ENCODE measurements at regions not wholly inside any gene's neighbourhood (a gene's known extent, or its start where the extent isn't known, plus 50 kb on each side); places are given as distances from the start of the nearest gene placed in this dataset.
"Not testable (repeated sequence)": the region's sequence is repeated elsewhere in the genome, so short reads cannot be mapped to it uniquely, and the experiment has no call there.

DNA sequence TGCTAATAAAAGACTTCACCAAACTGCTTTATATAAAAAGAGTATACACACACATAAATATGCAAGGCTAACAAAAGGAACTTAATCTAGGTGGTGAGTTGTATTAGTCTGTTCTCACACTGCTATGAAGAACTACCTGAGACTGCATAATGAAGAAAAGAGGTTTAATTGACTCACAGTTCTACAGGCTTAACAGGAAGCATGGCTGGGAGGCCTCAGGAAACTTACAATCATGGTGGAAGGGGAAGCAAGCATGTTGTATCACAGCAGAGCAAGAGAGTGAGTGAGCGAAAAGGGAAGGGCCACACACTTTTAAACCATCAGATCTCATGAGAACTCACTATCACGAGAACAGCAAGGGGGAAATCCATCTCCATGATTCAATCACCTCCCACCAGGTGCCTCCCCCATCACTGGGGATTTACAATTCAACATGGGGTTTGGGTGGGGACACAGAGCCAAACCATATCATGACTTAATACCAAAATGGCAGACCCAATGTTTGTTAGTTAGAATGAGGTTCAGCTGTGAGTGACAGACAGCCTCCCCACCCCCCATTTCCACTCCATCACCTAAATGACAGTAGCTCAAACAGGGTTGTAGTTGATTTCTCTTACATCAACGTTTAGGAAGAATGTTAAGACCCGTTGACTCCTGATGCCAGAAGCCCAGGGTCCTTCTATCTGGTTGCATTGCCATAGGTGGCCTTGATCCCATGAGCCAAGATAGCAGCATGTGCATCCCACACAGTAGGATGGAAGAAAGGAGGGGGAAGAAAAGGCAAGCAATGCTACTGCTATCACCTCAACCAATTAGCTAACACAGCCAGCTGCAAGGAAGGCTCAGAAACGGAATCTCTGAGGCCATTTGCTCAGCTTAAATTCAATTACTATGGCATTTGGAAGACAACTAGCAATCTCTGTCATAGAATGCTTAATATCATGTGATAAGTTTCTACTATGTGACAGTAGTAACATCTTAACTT is 77.0 kb downstream of the CCDC71L start:
- DNase-seq (ENCODE audit: low read depth in 4 of 4, low spot score in 3 of 4): no peak

GRCh38 chr7:106583100-106583499 is 77.9 kb downstream of the CCDC71L start:
- no peak for DNase-seq (ENCODE audit: low read depth in 4 of 4, low spot score in 3 of 4)

DNA sequence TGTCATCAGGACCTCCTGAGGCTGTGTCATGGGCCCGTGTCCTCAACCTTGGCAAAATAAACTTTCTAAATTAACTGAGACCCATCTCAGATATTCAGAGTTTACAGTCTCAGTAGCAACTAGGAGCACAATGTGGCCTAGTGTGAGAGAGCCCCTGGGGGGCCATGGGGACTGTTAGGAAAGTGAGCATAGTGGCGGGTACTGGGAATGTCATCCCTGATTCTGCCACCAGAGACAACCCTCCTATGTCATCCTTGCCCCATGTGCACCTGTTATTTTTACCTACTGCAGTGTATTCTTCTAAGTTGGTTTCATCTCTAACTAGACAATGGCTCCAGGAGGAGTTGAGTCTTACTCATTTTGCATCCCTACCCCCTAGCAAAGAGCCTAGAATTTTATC is 78.6 kb downstream of the CCDC71L start:
- DNase-seq (ENCODE audit: low read depth in 4 of 4, low spot score in 3 of 4): no peak

- not testable (repeated sequence) for DNase-seq (ENCODE audit: low read depth in 4 of 4, low spot score in 3 of 4)
Measured at GRCh38 chr7:106579086-106579485, 81.9 kb downstream of the CCDC71L start.

DNA sequence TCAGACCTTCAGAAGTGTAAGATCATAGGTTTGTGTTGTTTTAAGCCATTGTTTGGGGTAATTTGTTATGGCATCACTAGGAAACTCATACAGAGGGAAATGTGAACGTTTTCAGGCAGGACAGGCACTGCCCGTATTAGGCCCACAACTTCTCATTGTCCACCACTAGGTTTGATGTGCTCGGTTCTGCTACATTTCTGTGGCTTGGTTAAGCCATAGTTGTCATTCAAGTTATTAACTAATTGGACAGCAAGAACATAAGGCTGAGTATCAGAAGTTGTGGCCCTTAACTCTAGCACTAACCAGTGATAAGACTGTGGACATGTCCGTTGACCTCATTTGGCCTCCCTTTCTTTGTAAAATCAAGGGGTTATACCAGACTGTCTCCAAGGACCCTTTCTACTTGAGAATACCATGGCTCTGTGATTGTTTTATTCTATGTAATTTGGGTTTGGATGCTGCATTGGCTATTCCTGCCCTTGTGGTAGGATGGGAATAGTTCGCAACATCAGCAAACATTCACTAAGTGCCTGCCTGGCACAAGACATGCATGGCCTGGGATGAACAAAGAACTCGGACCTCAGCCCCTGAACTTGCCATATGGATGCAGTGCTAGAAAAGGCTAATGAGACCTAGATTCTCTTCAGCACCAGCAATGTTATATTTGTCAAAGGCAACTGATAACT is 85.7 kb downstream of the CCDC71L start:
- DNase-seq (ENCODE audit: low read depth in 4 of 4, low spot score in 3 of 4): no peak

- DNase-seq (ENCODE audit: low read depth in 4 of 4, low spot score in 3 of 4): no peak
Measured at GRCh38 chr7:106573738-106574137, 87.2 kb downstream of the CCDC71L start.

- no peak for DNase-seq (ENCODE audit: low read depth in 4 of 4, low spot score in 3 of 4)
Measured at GRCh38 chr7:106573125-106573663, 87.8 kb downstream of the CCDC71L start.

GRCh38 chr7:106572394-106573124 is 88.4 kb downstream of the CCDC71L start:
- no peak for DNase-seq (ENCODE audit: low read depth in 4 of 4, low spot score in 3 of 4)

- no peak for DNase-seq (ENCODE audit: low read depth in 4 of 4, low spot score in 3 of 4)
Measured at GRCh38 chr7:106571563-106571962, 89.4 kb downstream of the CCDC71L start.

GRCh38 chr7:106570948-106571418 is 90.0 kb downstream of the CCDC71L start:
- no peak for DNase-seq (ENCODE audit: low read depth in 4 of 4, low spot score in 3 of 4)

DNA sequence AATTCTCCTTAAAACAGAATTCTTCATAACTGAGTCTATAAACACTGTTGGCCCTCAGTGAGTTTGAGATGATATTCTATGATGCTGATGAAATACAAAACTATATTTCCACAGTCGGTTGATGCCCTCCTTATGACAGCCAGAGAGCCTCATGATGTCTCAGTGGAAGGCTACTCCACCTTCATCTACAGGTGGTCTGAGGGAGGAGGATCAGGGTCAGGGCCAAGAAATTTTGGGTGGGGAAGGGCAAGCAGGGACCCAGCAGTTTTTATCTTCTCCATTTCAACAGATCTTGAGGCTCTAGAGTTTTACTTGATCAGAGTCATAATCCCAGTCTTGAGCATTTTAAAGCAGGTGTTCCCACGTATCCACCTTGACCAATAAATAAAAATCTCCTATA is 90.8 kb downstream of the CCDC71L start:
- no peak for DNase-seq (ENCODE audit: low read depth in 4 of 4, low spot score in 3 of 4)

DNA sequence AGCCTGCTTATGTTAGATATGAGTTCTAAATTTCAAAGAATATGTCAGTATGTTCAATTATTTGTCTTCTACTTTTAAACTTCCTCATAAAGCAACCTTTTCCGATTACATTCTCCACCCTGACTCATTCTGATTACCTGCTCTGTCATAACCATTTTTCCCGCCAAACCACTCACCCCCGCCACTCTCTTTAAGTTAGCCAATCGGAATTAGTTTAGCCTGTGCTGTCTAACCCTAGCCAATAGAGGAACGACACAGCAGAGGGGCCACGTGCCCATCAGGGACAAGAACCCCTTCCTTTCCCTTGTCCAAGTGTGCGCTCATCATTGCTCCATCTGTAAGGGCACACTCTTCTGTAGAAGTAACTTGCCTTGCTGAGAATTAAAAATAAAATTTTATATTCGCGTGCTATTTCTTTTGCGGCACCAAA is 91.4 kb downstream of the CCDC71L start:
- no peak for DNase-seq (ENCODE audit: low read depth in 4 of 4, low spot score in 3 of 4)

- DNase-seq (ENCODE audit: low read depth in 4 of 4, low spot score in 3 of 4): no peak
Measured at GRCh38 chr7:106568680-106569499, 92.1 kb downstream of the CCDC71L start.

- DNase-seq (ENCODE audit: low read depth in 4 of 4, low spot score in 3 of 4): no peak
Measured at GRCh38 chr7:106568002-106568679, 92.8 kb downstream of the CCDC71L start.

DNA sequence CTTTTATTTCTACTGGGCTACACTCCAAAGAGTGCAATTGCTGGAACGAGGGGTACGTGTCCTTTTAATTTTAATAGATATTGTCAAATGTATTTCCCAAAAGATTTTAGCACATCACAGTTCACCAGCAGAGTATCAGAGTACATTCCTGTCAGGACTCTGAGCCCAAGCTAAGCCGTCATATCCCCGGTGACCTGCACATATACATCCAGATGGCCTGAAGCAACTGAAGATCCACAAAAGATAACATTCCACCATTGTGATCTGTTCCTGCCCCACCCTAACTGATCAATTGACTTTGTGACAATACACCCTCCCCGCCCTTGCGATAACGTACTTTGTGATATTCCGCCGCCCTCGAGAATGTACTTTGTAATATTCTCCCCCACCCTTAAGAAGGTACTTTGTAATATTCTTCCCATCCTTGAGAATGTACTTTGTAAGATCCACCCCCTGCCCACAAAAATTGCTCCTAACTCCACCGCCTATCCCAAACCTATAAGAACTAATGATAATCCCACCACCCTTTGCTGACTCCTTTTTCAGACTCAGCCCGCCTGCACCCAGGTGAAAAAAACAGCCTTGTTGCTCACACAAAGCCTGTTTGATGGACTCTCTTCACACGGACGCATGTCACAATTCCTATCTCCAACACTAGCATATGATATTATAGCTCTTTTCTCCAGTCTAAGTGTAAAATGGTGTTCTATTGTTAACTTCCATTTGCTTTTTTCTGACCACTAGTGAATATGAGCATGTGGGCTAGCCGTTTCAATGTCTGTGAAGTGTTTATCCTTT is 93.6 kb downstream of the CCDC71L start:
- not testable (repeated sequence) for DNase-seq (ENCODE audit: low read depth in 4 of 4, low spot score in 3 of 4)

DNA sequence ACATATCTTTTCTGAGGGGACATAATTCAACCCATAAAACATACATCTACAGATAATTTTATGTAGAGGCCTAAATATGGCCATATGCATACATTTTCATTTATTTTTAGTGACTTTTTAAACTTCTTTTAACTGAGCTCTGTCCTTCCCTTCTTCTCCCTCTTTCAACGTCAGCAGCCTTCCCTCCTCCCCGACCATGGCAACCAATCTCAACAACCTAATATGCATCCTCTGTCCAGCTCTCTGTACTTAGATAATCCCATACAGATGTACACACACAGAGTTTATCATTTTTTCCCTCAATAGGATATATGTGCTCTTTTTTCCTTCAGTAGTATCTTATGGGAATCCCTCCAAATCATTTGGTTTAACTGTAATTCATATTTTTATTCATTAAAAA is 94.3 kb downstream of the CCDC71L start:
- DNase-seq (ENCODE audit: low read depth in 4 of 4, low spot score in 3 of 4): no peak

- DNase-seq (ENCODE audit: low read depth in 4 of 4, low spot score in 3 of 4): no peak
Measured at GRCh38 chr7:106566196-106566595, 94.8 kb downstream of the CCDC71L start.

DNA sequence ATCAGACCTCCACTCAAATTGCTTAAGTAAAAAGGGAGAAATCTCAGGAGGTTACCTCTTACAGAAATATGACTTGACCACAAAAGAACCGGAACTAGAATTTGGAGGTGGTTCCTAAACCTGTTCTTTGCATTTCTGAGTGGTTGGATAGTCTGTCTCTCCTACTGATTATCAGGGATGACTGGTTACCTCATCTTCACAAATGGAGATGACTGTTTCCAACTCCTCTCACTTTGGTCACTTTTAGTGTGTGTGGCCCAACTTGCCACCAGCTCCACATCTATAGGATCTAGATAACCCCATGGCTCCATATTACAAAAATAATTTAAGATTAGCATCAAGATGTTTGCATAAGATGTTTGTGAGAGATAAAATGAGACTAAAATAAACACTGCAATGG is 95.5 kb downstream of the CCDC71L start:
- DNase-seq (ENCODE audit: low read depth in 4 of 4, low spot score in 3 of 4): no peak
